ENCODE measurements at regions not wholly inside any gene's neighbourhood (a gene's known extent, or its start where the extent isn't known, plus 50 kb on each side); places are given as distances from the start of the nearest gene placed in this dataset.

DNA sequence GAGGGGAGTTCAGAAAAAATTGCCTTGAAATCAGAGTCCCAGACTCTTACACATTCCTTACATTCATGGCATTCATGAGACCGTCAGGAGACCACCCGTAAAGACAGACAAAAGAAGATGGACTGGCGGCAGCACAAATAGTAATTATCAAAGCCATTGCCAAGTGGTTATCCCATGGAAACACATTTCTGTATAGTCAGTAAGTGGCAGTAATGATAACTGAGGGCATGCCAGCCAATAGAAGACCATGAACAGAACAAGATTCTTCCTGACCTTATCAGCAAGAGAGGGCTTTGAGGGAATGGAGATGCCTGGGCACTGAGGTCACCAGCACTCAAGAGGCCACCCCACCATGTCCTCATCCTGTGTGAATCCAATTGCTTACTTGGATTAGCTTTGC lies 121.7 kb upstream of the HCCS start:
- DNase-seq (ENCODE audit: low read depth, low spot score) (no peak), ATAC-seq (no peak)
- H3K4me3 ChIP-seq (ENCODE audit: low read depth in 2 of 2, low read length in 2 of 2): no peak overlapping the region
- no peaks in the 10 kb centered on the region for H3K9me3 ChIP-seq (ENCODE audit: control insufficient read depth, insufficient read depth, low read depth, low read length)
- POLR2A ChIA-PET: no interaction called here
- intact Hi-C loops (cut with micrococcal nuclease; ENCODE audit: unreplicated experiment): no loop called here
- no peaks in the 10 kb centered on the region for H3K4me1 ChIP-seq (ENCODE audit: control insufficient read depth, insufficient read depth, low read length)
- no peaks in the 10 kb centered on the region for H3K27me3 ChIP-seq (ENCODE audit: control insufficient read depth, insufficient read depth, low read length)
- no peaks in the 10 kb centered on the region for H3K36me3 ChIP-seq (ENCODE audit: control insufficient read depth, insufficient read depth, low read length)
- BruUV-seq (replicated peaks): no TSS peak
- H3K27ac ChIP-seq (ENCODE audit: low read length): no peak overlapping the region
- CTCF ChIA-PET: no interaction called here
- in situ Hi-C loops (cut with HindIII; ENCODE audit: low pct_unique_long_range_greater_than_20kb, low sequenced_read_pairs): no loop called here
- no peak for TF ChIP-seq REST (IDR thresholded peaks at IDR 0.05; ENCODE audit: insufficient read depth in 1 of 2, low read depth in 2 of 2, low read length in 1 of 2)
- TF ChIP-seq POLR2AphosphoS5 (IDR thresholded peaks at IDR 0.05; ENCODE audit: low read depth, low read length): no peak
- TF ChIP-seq SIN3A (IDR thresholded peaks at IDR 0.05; ENCODE audit: borderline replicate concordance, insufficient read depth, low read depth, low read length): no peak
- no peak for TF ChIP-seq TCF7L2 (IDR thresholded peaks at IDR 0.05; ENCODE audit: low read depth, low read length)
- no peak for TF ChIP-seq CTCF (IDR thresholded peaks at IDR 0.05)

- Histone ChIP-seq H3K4me3 (ENCODE audit: low read depth in 2 of 2, low read length in 2 of 2) (no peak overlapping the region), H3K4me1 (ENCODE audit: control insufficient read depth, insufficient read depth, low read length) (no peaks in the 10 kb centered on the region), H3K27ac (ENCODE audit: low read length) (no peak overlapping the region), H3K36me3 (ENCODE audit: control insufficient read depth, insufficient read depth, low read length) (no peaks in the 10 kb centered on the region), H3K9me3 (ENCODE audit: control insufficient read depth, insufficient read depth, low read depth, low read length) (no peaks in the 10 kb centered on the region), H3K27me3 (ENCODE audit: control insufficient read depth, insufficient read depth, low read length) (no peaks in the 10 kb centered on the region)
- no TSS peak for BruUV-seq (replicated peaks)
- ATAC-seq (no peak), DNase-seq (ENCODE audit: low read depth, low spot score) (no peak)
- intact Hi-C loops (cut with micrococcal nuclease; ENCODE audit: unreplicated experiment) (no loop called here), in situ Hi-C loops (cut with HindIII; ENCODE audit: low pct_unique_long_range_greater_than_20kb, low sequenced_read_pairs) (no loop called here)
- ChIA-PET POLR2A (no interaction called here), CTCF (no interaction called here)
- TF ChIP-seq POLR2AphosphoS5 (IDR thresholded peaks at IDR 0.05; ENCODE audit: low read depth, low read length): no peak
- TF ChIP-seq SIN3A (IDR thresholded peaks at IDR 0.05; ENCODE audit: borderline replicate concordance, insufficient read depth, low read depth, low read length): no peak
- no peak for TF ChIP-seq REST (IDR thresholded peaks at IDR 0.05; ENCODE audit: insufficient read depth in 1 of 2, low read depth in 2 of 2, low read length in 1 of 2)
- no peak for TF ChIP-seq CTCF (IDR thresholded peaks at IDR 0.05)
- TF ChIP-seq TCF7L2 (IDR thresholded peaks at IDR 0.05; ENCODE audit: low read depth, low read length): no peak
Measured at GRCh38 chrX:10990418-10990817, 120.7 kb upstream of the HCCS start.

Data from Panc1 (cell line).